ENCODE measurements at regions not wholly inside any gene's neighbourhood (a gene's known extent, or its start where the extent isn't known, plus 50 kb on each side); places are given as distances from the start of the nearest gene placed in this dataset.

- Histone ChIP-seq H3K27ac (no peak overlapping the region), H3K27me3 (no peaks in the 10 kb centered on the region), H3K4me3 (no peak overlapping the region), H3K9me3 (no peaks in the 10 kb centered on the region), H3K4me1 (no peaks in the 10 kb centered on the region), H3K36me3 (no peaks in the 10 kb centered on the region)
- TF ChIP-seq POLR2A (IDR thresholded peaks at IDR 0.05), result no peak
- no peak for TF ChIP-seq CTCF (IDR thresholded peaks at IDR 0.05 in 4 of 5, conservative IDR thresholded peaks at IDR 0.05 in 1 of 5)
- DNase-seq, result no peak
- in situ Hi-C loops (cut with MboI; ENCODE audit: low sequenced_read_pairs in 4 of 4) (no loop called here), intact Hi-C loops (cut with DNase I; ENCODE audit: low total_unique reads) (no loop called here)
- no peak for ATAC-seq
Measured at GRCh38 chr5:166172597-166172996, 2118.8 kb upstream of the WWC1 start.

- in situ Hi-C loops (cut with MboI; ENCODE audit: low sequenced_read_pairs in 4 of 4) (no loop called here), intact Hi-C loops (cut with DNase I; ENCODE audit: low total_unique reads) (no loop called here)
- Histone ChIP-seq H3K36me3 (no peaks in the 10 kb centered on the region), H3K4me3 (no peak overlapping the region), H3K27ac (no peak overlapping the region), H3K4me1 (no peaks in the 10 kb centered on the region), H3K27me3 (no peaks in the 10 kb centered on the region), H3K9me3 (no peaks in the 10 kb centered on the region)
- TF ChIP-seq CTCF (IDR thresholded peaks at IDR 0.05 in 4 of 5, conservative IDR thresholded peaks at IDR 0.05 in 1 of 5) (no peak), POLR2A (IDR thresholded peaks at IDR 0.05) (no peak)
- DNase-seq (no peak), ATAC-seq (no peak)
Measured at GRCh38 chr5:166178411-166179080, 2112.9 kb upstream of the WWC1 start.

- H3K27ac ChIP-seq, result no peak overlapping the region
- no peaks in the 10 kb centered on the region for H3K27me3 ChIP-seq
- in situ Hi-C loops (cut with MboI; ENCODE audit: low sequenced_read_pairs in 4 of 4), result no loop called here
- H3K4me3 ChIP-seq, result no peak overlapping the region
- no peaks in the 10 kb centered on the region for H3K4me1 ChIP-seq
- no peak for ATAC-seq
- intact Hi-C loops (cut with DNase I; ENCODE audit: low total_unique reads), result no loop called here
- H3K9me3 ChIP-seq, result no peaks in the 10 kb centered on the region
- DNase-seq, result no peak
- TF ChIP-seq POLR2A (IDR thresholded peaks at IDR 0.05) (no peak), CTCF (IDR thresholded peaks at IDR 0.05 in 4 of 5, conservative IDR thresholded peaks at IDR 0.05 in 1 of 5) (no peak)
- H3K36me3 ChIP-seq, result no peaks in the 10 kb centered on the region
Measured at GRCh38 chr5:166185185-166185584, 2106.3 kb upstream of the WWC1 start.

GRCh38 chr5:166188501-166189325 is 2102.7 kb upstream of the WWC1 start:
- in situ Hi-C loops (cut with MboI; ENCODE audit: low sequenced_read_pairs in 4 of 4), result no loop called here

More at GRCh38 chr5:166188501-166189325, 2102.7 kb upstream of the WWC1 start:
- Histone ChIP-seq H3K9me3 (no peaks in the 10 kb centered on the region), H3K27ac (no peak overlapping the region), H3K36me3 (no peaks in the 10 kb centered on the region), H3K4me3 (no peak overlapping the region), H3K4me1 (no peaks in the 10 kb centered on the region), H3K27me3 (no peaks in the 10 kb centered on the region)
- DNase-seq (no peak), ATAC-seq (no peak)
- TF ChIP-seq POLR2A (IDR thresholded peaks at IDR 0.05) (no peak), CTCF (IDR thresholded peaks at IDR 0.05 in 4 of 5, conservative IDR thresholded peaks at IDR 0.05 in 1 of 5) (no peak)
- intact Hi-C loops (cut with DNase I; ENCODE audit: low total_unique reads), result no loop called here

Measured in gastrocnemius medialis (tissue), 4 donors.